GM21825 (cell line): ENCODE measurements at regions not wholly inside any gene's neighbourhood (a gene's known extent, or its start where the extent isn't known, plus 50 kb on each side); places are given as distances from the start of the nearest gene placed in this dataset.

Experiments used
- ATAC-seq: cut with Tn5 transposase; IDR thresholded peaks from one replicate; pipeline ENCODE4 v1.9.1; 2021; ENCODE audit warnings: mild to moderate bottlenecking, moderate library complexity; ENCODE audit not compliant: unreplicated experiment

DNA sequence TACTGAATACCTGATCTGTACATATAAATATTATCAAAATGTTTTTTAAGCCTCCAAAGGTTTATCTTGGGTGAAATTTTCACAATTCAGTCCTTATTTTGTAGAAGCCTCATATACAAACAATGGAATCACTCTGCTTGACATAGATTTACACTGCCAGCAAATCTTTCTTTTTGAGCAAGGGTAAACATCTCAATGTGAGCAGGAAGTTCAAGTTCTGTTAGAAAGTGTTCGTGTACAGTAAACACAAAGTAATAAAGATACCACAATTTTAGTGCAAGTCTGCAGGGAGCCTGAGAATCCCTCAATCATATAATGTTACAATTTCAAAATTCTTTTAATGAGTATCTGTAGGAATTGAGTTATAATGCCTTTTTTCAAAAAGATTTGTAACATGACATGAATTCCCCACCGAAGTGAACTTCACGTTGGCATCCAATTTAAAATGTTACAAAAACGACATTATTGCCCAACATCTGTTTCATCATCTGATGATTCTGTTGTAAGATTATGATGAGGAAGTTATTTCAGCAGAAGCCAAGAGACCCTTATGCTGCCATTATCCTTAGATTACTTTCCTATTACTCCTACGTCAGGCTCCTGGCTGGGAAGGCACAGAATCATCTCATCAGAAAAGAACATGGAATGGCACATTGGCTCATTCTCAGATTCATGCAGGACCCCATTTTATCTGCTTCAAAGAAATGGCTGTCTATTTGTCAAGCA, 283.9 kb upstream of the ACVR2A start:
- ATAC-seq: no peak

DNA sequence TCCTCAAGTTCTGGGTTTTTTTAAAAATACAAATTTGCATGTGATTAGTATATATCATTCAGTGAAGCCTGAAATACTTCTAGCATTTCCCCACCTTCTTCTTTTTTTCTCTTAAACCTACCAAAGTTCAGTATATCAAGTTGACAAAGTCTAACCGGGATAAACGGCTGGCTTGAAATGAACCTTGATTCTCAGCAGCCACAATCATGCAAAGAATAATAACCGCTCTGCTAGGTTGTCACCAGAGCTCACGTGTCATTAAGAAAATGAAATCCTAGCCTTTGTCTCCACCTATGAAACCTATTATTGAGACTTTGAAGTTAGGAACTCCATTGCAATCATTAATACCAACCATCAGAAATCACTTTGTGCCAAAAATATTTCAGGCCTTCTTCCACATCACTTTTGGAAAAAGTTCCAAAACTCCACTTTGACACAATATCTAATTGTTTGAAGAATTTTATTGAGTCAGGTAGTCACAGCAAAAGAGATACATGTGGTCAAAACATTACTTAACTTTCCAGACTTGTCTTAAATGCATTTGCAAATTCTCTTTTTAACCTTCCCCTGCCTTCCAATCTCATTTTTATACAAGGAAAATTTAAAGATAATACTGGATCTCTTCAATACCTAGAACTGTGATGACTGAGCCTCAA, 285.6 kb upstream of the ACVR2A start:
- ATAC-seq: no peak

DNA sequence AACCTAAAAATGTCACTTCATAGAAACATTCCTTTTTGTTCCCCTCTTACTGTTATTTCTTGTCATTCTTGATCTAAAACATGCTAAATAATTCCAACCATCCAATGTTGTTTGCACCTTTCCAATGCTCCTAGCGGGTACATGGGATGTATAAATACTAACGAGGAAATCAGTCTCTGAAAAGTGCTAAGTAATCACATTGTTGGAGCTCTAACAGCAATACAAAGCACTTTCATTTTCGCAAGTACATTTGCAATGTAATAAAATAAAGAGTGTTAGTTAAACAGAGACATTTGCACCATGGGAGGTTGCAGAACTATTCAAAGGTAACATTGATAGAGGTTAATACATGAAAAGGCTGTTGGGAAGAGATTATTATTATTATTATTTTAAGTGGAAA, 286.2 kb upstream of the ACVR2A start:
- no peak for ATAC-seq

DNA sequence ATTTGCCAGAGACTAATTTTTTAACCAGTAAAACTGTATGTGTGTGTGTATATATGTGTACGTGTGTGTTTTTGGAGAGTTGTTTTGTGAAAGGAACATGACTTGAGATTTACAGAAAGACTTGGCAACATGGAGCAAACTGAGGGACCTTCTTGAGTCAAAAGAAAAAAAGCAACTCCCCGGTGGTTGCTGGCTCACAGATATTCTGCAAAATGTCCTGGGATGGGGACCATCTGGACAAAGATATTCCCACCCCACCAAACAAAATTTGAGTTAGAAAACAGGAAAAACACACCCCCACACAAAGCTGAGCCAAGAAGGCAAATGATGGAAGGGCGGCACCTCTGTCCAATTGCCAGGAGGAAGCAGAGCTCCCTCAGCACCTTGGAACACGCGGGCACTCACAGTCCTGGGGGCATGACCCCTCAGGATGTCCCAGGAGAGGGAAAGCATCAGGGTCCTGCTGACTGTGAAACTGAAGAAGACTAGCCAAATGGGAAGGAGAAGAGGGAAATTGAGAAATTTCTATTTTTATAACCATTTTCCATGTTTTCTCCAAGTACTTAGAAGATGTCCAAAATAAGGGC, 290.2 kb upstream of the ACVR2A start:
- ATAC-seq: no peak

DNA sequence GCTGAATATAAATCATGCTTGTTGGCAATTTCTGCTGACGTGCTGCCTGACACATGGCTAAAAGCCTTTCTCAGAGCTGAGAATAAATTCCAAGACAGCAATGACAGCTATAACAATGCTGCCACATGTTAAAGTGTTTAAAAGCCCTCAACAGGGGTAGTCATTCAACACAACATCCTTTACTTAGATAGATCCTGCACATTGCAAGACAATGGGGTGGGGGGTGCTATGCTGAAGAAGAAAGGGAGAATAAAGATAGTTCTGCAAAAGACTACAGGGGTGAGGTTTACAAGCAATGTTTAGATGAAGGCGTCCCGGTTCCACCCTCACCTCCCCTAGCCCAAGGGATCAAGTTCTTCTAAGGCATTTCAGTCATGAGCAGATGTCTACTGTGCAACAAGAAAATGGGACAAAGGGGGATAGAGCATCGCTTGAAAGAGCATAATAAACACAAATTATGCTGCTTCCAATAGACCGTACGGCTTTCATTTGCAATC, 291.0 kb upstream of the ACVR2A start:
- no peak for ATAC-seq

GRCh38 chr2:147550995-147551731, 293.7 kb upstream of the ACVR2A start:
- ATAC-seq: no peak

GRCh38 chr2:147549054-147549453, 295.8 kb upstream of the ACVR2A start:
- ATAC-seq: no peak

- no peak for ATAC-seq
These were observed 296.4 kb upstream of the ACVR2A start for GRCh38 chr2:147548451-147548850.

DNA sequence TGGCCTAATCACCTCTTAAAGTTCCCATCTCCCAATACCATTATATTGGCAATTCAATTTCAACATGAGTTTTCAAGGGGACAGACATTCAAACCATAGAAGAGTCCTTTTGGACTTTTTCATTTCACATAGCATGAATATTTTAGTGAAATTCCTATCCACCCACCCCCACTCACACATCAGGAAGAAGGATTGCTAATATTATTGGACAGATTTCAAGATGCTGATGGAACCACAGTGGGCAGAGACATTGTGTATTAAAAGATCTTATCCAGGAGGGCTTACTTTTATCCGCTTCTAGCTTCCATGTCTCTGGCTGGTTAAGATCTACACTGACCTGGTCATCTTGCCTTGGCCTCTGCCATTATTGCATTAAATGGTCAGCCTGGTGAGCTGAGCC, 297.4 kb upstream of the ACVR2A start:
- no peak for ATAC-seq

DNA sequence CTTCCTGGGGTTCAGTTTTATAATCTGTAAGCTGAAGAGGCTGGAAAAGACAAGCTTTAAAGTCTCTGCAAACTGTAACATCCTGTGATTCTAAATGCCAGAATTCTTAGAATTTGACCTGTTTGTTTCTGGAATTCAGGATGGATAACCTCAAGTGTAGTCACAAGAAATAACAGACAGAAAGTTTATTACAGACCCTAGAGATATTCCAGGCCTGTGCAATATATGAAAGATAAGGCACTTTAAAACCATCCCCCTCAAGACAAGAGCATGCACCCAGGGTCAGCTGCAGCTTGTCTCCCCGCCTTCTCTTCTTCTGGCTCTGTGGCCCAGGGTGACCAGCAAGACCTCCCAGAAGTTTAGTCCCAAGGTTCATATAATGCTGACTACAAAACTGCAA, 298.7 kb upstream of the ACVR2A start:
- ATAC-seq: no peak

- no peak for ATAC-seq
These were observed 301.8 kb upstream of the ACVR2A start for GRCh38 chr2:147543056-147543455.

DNA sequence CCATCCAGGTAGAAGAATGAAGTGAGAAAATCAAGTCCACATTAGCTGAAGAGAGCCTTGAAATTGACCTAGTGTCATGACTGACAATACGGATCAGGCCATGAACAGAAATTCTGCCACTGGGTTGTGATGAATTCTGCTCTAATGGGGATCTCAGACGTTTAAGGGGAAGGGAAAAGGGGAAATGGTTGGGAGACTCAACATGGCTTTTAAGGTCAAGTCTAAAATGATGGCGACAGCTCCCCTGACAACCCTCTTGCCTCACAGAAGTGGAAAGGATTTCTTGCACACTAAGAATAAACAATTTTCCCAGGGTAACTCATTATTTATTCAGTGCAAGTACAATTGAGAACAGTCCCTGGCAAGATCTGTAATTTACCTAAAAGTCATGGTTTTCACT, 302.5 kb upstream of the ACVR2A start:
- ATAC-seq: no peak

- no peak for ATAC-seq
These were observed 303.5 kb upstream of the ACVR2A start for GRCh38 chr2:147541314-147541713.

DNA sequence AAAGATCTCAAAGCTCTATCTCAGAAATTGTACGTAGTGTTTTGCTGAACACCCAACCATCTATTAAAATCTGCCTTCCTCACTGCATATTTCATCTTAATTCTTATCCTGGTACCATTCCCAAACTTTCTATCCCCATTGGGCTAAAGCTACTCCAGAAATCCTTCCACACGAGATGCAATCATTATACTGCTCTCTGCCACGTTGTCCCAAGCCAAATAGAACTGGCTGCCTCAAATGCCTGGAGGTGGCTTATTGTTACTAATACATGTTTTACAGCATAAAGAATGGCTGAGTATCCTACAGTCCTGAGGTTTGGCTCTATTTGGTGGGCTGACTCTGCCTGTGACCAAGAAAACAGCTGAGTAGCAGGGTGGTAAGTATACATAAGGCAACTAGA, 306.0 kb upstream of the ACVR2A start:
- no peak for ATAC-seq

GRCh38 chr2:147538088-147538487, 306.7 kb upstream of the ACVR2A start:
- no peak for ATAC-seq

DNA sequence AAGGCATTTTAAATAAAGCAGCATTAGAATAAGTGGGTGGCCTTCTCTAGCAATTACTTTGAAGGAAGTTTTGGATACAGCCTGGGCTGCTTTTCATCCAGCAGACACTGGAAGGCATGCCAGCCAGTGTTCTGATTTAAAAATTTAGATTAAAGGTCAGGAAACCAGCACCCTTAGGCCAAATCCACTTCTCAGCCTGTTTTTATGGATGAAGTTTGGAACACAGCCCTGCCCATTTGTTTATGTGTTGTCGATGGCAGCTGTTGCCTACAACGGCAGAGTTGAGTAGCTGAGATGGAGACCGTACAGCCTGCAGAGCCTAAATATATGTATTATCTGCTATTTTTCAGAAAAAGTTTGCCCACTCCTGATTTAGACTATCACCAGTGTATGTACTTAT, 313.6 kb upstream of the ACVR2A start:
- ATAC-seq: no peak

GRCh38 chr2:147530033-147530432, 314.8 kb upstream of the ACVR2A start:
- no peak for ATAC-seq

- ATAC-seq: no peak
These were observed 318.9 kb upstream of the ACVR2A start for GRCh38 chr2:147525819-147526489.

- no peak for ATAC-seq
These were observed 319.9 kb upstream of the ACVR2A start for GRCh38 chr2:147524912-147525311.

- ATAC-seq: no peak
These were observed 321.4 kb upstream of the ACVR2A start for GRCh38 chr2:147523415-147523814.

DNA sequence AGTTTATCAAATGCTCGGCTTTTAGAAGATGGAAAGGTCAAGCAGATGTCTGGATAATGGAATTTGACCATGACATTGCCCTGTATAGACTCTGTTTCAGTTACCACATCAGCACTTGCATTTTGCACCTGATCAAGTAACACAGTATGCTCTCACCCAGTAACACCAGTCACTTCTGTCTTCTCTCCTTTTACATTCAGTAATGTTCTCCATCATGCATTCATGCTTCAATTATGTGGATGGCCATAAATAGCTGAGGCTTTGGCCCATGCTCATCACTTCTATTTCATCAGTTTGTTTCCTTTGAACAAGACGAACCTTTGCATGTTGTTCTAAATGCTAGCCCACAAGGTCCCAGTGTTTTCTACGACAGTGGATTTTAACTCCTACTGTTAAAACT, 322.9 kb upstream of the ACVR2A start:
- no peak for ATAC-seq
